OCI-M1 (cell line): ENCODE measurements at regions not wholly inside any gene's neighbourhood (a gene's known extent, or its start where the extent isn't known, plus 50 kb on each side); places are given as distances from the start of the nearest gene placed in this dataset.
"Not testable (repeated sequence)": the region's sequence is repeated elsewhere in the genome, so short reads cannot be mapped to it uniquely, and the experiment has no call there.

Source experiments
- DNase-seq: peaks from one replicate; lab custom pipeline; 2025; lab: John Stamatoyannopoulos, UW

- no peak for DNase-seq
These were observed 119.3 kb downstream of the CRYAA start for GRCh38 chr21:43287795-43288755.

GRCh38 chr21:43287111-43287760 is 118.4 kb downstream of the CRYAA start:
- no peak for DNase-seq

GRCh38 chr21:43286196-43286595 is 117.4 kb downstream of the CRYAA start:
- DNase-seq = no peak

GRCh38 chr21:43284700-43285099 is 115.9 kb downstream of the CRYAA start:
- no peak for DNase-seq

GRCh38 chr21:43284238-43284637 is 115.4 kb downstream of the CRYAA start:
- DNase-seq = no peak

- not testable (repeated sequence) for DNase-seq
These were observed 115.1 kb downstream of the CRYAA start for GRCh38 chr21:43283925-43284221.

- DNase-seq = no peak
These were observed 114.5 kb downstream of the CRYAA start for GRCh38 chr21:43283136-43283924.

- DNase-seq = no peak
These were observed 113.7 kb downstream of the CRYAA start for GRCh38 chr21:43282358-43283120.

- no peak for DNase-seq
These were observed 113.0 kb downstream of the CRYAA start for GRCh38 chr21:43281661-43282357.

GRCh38 chr21:43280949-43281633 is 112.3 kb downstream of the CRYAA start:
- DNase-seq = no peak

- no peak for DNase-seq
These were observed 110.7 kb downstream of the CRYAA start for GRCh38 chr21:43279578-43279894.

GRCh38 chr21:43278766-43279577 is 110.2 kb downstream of the CRYAA start:
- no peak for DNase-seq

GRCh38 chr21:43278359-43278758 is 109.6 kb downstream of the CRYAA start:
- no peak for DNase-seq

- DNase-seq = no peak
These were observed 108.9 kb downstream of the CRYAA start for GRCh38 chr21:43277481-43278351.

- DNase-seq = no peak
These were observed 108.0 kb downstream of the CRYAA start for GRCh38 chr21:43276811-43277210.

GRCh38 chr21:43275421-43276211 is 106.8 kb downstream of the CRYAA start:
- no peak for DNase-seq

GRCh38 chr21:43274946-43275310 is 106.1 kb downstream of the CRYAA start:
- DNase-seq = no peak
